ENCODE measurements at regions not wholly inside any gene's neighbourhood (a gene's known extent, or its start where the extent isn't known, plus 50 kb on each side); places are given as distances from the start of the nearest gene placed in this dataset.

- ATAC-seq = no peak
Measured at GRCh38 chr1:30024411-30025195, 698.8 kb downstream of the MATN1 start.

More at GRCh38 chr1:30024411-30025195, 698.8 kb downstream of the MATN1 start:
- TF ChIP-seq CREB5 (CRISPR knock-in tag; IDR thresholded peaks at IDR 0.05; ENCODE audit: low read depth) (no peak), ZC3H10 (CRISPR knock-in tag; IDR thresholded peaks at IDR 0.05) (no peak), POU6F1 (CRISPR knock-in tag; IDR thresholded peaks at IDR 0.05; ENCODE audit: borderline replicate concordance, low read depth) (no peak), PATZ1 (CRISPR knock-in tag; IDR thresholded peaks at IDR 0.05; ENCODE audit: borderline replicate concordance) (no peak), CSRNP3 (CRISPR knock-in tag; IDR thresholded peaks at IDR 0.05) (no peak), ZFP30 (CRISPR knock-in tag; IDR thresholded peaks at IDR 0.05) (no peak), RARB (CRISPR knock-in tag; IDR thresholded peaks at IDR 0.05) (no peak), ESRRG (CRISPR knock-in tag; IDR thresholded peaks at IDR 0.05) (no peak), ZFP3 (CRISPR knock-in tag; IDR thresholded peaks at IDR 0.05) (no peak), ARNTL (CRISPR knock-in tag; IDR thresholded peaks at IDR 0.05; ENCODE audit: borderline replicate concordance, low read depth) (no peak), TCF4 (CRISPR knock-in tag; IDR thresholded peaks at IDR 0.05; ENCODE audit: borderline replicate concordance) (no peak), ZNF70 (CRISPR knock-in tag; IDR thresholded peaks at IDR 0.05) (no peak), GLIS3 (CRISPR knock-in tag; IDR thresholded peaks at IDR 0.05) (no peak), TSHZ2 (CRISPR knock-in tag; IDR thresholded peaks at IDR 0.05) (no peak), BACH2 (CRISPR knock-in tag; IDR thresholded peaks at IDR 0.05; ENCODE audit: borderline replicate concordance) (no peak), TOX (CRISPR knock-in tag; IDR thresholded peaks at IDR 0.05; ENCODE audit: borderline replicate concordance) (no peak), ZNF8 (CRISPR knock-in tag; IDR thresholded peaks at IDR 0.05) (no peak)
